GM18498 (cell line): ENCODE measurements at regions not wholly inside any gene's neighbourhood (a gene's known extent, or its start where the extent isn't known, plus 50 kb on each side); places are given as distances from the start of the nearest gene placed in this dataset.

ENCODE experiments used
- ATAC-seq: cut with Tn5 transposase; IDR thresholded peaks from one replicate; pipeline ENCODE4 v1.9.1; 2021; ENCODE audit warnings: mild to moderate bottlenecking, moderate library complexity; ENCODE audit not compliant: unreplicated experiment

DNA sequence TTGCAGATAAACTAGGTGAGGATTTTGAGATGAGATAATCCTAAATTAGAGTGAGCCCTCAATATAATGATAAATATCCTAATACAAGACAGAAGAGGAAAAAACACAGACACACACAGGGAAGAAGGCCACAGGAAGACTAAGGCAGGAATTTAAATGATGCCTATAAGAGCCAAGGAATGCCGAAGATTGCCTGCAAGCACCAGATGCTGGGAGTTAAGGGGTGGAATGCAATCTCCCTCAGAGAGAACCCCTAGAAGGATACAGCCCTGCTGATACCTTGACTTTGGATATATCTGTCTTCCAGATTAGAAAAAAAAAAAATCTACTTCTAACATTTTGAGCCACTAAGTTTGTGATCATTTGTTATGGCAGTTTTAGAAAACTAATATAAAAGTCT, 299.7 kb upstream of the PRMT6 start:
- no peak for ATAC-seq

DNA sequence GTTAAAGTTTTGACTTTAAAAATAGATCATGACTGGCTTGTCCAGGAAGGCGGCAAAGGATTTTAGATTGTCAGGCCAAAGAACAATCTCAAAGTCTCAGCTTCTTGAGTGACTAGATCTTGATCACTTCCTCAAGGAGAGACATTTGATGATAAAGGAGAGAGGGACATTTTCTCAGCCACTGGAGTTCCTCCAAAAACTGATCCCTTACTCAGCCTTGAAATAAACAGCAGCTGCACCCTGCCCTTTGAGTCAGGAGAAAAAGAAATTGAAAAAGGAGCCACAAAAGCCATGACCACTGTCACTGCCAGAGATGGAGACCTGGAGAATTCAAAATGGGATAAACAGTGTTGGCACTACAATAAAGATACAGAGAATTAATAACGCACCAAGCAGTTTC, 288.4 kb upstream of the PRMT6 start:
- no peak for ATAC-seq

DNA sequence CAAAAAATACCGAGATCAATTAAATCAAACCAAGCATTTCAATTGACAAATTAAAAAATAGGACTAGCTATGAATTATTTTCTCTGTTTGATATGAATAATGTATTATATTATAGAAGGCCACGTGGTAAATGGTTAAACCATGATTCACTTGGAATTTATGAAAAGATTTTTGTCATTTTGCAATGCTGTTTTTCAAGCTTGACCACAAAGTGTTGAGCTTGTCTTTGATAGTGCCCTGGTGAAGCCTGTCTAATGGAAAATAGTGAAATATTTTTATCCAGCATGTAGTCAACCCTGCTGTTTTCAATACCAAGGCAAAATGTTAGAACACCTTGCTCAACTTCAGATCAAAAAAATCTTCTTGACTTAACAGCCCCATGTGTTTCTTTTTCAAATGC, 288.0 kb upstream of the PRMT6 start:
- no peak for ATAC-seq

DNA sequence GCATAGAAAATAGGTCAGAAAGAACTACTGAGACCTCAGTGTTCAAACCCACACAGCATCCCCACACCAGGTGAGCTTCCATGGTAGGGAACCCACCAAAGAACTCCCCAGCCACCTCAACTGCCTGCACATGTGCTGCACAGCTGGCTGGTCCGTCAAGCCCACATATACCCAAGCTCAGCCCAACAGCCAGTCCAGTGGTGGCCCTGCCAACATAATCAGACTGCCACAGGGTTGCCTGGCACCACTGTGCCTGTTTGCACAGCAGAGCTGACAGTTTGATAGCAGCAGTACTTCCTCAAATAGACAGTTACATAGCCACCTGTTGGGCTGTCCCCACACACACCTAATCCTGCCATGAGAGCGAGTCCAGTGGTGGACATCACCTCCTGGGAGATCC, 283.3 kb upstream of the PRMT6 start:
- no peak for ATAC-seq

DNA sequence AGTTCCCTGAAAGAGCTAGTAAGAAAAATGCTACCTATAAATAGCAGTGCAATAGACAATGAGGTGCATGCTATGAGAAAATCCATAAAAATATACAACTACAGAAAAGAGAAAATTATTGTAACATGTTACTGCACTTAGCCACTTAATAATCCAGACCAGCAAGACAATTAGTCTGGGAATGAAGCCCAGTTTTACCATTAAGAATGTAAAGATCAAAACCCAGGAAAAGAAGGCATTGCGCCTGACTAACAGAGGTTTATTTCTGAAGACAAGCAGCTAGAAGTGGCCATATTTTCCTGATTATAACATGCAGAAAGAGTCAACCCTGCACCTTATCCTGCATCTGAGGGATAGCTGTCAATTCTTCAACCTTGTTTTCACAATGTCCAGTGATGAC, 276.4 kb upstream of the PRMT6 start:
- no peak for ATAC-seq

DNA sequence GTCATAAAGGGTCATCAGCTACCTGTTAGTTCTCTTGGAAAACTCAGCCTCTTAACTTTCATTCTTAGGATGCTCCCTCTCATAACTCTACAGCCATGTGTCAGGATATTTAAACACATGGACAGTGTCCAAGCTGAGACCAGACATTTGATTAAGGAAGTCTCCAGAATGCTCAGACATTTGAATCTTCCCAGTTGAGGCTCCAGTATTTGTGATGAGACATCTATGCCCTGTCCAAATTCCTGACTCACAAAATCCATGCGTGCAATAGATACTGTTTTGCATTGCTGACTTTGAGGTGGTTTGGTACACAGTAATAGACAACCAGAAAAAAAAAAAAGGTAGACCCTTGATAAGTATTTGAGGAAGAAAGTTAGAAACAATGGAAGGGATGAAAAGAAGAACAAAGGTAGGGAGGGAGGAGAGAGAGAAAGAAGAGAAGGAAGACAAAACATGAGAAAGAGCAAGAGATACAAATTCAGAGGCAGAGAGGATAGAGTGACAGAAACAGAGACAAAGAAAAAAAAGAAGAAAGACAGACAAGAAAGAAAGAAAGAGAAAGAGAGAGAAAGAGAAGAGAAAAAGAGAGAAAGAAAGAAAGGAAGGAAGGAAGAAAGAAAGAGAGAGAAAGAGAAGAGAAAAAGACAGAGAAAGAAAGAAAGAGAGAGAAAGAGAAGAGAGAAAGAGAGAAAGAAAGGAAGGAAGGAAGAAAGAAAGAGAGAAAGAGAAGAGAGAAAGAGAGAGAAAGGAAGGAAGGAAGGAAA, 275.5 kb upstream of the PRMT6 start:
- no peak for ATAC-seq

DNA sequence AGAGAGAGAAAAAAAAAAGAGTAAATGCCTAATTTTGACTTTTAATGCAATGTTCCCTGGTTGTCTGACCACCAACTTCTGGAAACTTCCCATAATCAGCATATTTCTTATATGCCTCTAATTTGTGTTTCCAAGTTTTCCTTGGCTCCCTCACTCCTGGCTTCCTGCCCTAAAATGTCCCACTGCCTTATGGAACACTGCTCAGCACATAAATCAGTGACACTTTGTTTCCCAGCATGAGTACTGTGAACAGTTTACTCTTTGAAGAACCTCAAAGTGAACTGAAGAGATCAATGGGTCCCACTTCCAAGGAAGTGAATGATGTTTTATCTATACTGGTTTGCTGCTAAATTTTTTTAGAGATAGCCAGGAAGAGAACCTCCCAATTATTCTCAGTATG, 271.3 kb upstream of the PRMT6 start:
- ATAC-seq = no peak

DNA sequence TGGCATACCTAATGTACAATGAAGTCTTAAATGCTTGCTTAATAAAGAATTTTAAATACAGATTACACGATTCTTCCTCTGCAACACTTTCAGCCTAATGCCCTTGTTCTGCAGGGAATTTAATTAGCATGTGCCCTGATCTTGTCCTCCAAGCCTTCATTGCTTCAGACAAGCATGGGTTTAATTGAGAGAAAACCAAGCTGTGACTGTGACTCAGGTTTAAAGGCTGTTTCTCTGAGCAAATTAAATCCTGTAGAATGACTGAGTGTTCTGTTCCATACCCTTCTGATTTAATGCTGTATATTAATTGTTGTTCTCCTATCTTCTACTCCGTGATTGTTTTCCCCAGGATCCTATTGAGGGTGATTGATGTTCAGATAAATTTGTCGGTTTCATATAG, 269.0 kb upstream of the PRMT6 start:
- no peak for ATAC-seq

DNA sequence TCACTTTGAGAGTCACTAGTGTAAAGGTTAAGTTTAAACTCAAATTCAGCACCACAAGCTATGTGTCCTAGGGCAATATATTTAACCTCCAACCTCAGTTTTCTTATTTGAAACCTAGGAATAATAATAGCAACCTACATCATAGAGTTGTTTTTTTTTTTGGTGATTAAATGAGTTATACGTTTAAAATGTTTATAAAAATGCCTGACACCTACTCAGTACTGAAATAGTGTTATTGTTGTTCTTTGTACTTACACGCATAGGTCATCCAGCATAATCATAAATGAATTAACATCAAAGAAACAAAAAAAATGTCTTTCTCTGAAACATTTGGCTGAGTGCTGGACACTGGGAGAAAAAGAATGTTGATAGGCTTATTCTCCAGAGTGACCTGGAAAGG, 266.8 kb upstream of the PRMT6 start:
- no peak for ATAC-seq

DNA sequence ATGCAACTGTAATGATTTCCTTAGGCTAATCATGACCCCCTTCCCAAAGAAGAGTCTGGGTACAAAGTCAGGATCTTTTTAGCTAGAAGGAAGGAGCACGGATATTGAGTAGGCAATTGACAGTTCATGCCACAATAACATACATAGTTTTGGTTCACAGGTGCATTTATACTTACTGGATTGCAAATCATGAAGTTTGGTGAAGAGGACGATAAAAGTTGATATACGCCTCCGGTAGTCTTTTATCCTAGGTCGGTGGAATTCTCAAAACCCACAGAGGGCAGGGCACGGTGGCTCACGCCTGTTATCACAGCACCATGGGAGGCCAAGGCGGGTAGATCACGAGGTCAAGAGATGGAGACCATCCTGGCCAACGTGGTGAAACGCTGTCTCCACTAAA, 265.4 kb upstream of the PRMT6 start:
- ATAC-seq = no peak

DNA sequence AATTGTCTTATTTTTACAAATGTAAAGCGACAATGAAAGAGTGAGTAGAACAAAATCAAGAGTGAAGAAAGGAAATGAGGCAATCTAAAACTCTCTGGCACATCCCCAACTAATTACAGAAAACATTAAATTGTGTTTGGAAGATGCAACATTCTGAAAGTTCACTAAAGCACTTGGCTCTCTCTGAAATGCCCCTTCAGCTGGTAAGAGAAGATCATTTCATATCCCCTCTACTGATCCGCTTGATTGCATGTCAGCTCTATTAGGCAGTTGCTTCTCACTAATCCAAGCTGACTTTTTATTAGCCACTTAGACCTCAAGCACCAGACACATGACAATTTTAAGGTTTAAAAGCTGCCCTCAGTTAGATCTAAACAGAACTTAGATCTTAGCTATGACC, 262.8 kb upstream of the PRMT6 start:
- no peak for ATAC-seq

DNA sequence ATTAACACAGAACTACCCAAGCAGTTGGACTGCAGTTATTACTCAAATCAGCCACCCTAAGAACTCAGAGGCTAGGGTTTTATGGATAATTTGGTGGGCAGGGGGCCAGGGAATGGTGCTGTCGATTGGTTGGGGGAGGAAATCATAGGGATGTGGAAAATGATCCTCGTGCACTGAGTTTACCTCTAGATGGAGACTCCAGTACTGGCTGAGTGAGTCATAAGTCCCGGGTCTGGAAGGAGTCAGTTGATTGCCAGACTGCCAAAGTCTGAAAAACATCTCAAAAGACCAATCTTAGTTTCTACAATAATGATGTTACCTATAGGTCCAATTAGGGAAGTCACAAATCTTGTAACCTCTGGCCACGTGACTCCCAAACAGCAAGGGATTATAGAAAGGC, 257.5 kb upstream of the PRMT6 start:
- ATAC-seq = no peak

DNA sequence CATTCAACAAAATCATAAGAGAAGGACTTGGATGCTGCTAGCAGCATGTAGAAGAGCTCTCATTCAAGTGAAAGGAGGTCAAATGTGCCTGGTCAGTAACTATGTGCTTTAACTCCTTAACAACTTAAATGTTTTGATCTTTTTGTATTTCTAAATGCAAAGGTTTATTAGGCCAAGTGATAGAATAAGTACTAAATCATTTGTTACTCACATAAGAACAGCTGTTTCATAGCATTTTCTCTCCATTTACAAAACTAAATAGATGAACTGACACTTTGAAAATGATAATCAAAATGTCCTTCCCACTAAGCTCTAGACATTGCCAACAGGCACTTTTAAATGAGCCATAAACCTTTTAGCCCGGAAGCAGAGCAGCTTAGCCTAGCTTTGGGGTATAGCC, 254.3 kb upstream of the PRMT6 start:
- no peak for ATAC-seq

DNA sequence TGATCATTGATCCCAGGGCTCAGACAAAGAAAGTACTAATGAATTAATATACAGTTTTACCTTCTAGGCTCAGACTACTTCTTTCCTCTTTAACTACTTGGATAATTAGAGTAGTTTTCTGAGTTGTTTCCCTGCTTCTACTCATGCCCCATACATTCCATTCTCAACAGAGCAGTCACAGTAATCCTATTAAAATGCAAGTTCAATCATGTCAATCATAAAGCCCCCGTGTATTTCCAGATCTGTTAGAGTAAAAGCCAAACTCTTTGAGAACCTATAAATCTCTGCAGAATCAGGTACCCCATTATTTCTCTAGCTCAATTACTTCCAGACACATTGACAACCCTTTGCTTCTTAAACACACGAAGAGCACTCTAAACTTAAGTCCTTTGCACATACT, 242.1 kb upstream of the PRMT6 start:
- no peak for ATAC-seq

DNA sequence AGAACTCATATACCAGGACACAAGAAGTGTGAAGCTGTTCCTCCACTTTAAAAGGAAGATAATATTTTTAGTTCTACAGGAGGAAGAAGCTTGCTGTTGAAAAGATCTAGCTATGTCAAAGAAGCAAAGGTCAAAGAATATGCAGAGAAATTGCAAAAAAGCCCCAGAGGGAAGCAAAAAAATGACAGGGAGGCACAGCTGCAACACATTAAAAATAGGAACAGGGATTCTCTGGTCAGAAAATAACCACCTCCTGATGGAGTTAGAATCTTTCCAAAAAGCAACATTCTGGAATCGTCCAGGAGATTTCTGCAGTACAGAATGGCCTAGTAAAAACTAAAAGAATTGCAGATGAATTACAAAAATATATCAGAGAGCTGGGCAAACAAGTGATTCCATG, 238.9 kb upstream of the PRMT6 start:
- ATAC-seq = no peak

DNA sequence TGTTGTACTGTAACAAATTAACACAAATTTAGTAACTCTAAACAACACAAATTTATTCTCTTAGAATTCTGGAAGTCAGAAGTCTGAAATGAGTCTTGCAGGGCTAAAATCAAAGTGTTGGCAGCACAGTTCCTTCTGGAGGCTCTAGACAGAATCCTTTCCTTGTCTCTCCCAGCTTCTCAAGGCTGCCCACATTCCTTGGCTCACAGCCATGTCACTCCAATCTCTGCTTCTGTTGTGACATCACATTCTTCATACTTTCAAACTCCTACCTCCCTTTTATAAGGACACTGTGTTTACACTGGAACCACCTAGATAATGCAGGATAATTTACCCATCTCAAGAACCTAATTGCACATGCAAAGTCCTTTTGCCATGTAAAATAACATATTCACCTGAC, 225.0 kb upstream of the PRMT6 start:
- ATAC-seq = no peak

DNA sequence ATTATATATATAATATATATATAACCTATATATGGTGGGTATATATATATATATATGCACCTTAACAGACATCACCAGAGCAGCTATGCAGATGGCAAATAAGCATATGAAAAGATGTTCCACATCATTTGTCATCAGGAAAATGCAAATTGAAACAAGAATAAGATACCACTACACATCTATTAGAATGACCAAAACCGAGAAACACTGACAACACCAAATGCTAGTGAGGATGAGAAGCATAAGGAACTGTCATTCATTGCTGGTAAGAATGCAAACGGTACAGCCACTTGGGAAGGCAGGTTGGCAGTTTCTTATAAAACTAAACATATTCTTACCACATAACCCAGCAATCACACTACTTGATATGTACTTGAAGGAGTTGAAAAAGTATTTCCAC, 219.8 kb upstream of the PRMT6 start:
- ATAC-seq = peak; percentile 76

DNA sequence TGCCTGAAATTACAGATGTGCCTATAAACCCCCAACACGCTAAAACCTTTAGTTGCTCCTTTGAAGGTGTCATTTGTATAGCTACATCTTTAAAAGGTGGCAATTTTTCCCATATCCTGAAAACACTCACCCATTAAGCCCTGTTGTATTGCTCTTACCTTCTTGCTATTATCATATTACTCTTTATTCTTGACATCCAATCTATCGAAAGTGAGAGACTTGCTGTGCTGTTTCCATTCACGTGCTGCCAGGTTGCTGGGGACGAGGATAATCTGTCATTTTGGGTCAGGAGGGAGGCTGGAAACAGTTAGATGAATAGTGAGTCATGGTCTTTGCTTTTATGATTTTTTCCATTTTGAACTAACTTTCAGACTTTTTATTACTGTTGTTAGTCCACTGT, 213.0 kb upstream of the PRMT6 start:
- ATAC-seq = no peak

DNA sequence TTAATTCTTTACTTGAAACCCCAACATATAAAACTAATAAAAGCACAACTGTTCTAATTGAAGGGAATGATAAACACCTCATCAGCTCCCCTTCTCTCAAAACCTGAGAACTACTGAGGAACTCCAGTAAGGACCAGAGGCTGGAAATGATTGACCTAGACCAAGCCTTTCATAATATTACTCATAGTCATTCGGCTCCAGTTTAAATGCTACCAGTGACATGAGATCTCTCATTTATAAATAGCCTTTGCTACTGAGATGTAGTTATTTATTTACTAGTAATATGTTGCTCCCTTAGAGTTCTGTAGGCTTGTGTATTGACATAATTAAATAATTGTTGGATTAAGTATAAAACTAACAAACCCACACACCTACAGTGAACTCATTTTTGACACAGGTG, 209.8 kb upstream of the PRMT6 start:
- peak; percentile 88 for ATAC-seq

DNA sequence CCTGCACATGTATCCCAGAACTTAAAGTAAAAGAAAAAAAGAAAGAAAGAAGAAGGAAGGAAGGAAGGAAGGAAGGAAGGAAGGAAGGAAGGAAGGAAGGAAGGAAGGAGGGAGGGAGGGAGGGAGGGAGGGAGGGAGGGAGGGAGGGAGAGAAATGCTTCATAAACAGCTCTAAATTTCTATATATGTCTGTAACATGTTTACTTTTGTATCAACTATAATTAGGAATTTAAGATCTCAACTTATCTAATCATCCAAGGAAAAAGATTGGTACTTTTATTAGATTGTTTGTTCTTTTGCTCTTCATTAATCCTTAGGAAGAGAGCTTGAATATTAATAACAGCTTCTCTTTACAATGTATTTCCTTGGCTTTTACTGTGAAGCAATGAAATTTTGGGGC, 195.4 kb upstream of the PRMT6 start:
- no peak for ATAC-seq

DNA sequence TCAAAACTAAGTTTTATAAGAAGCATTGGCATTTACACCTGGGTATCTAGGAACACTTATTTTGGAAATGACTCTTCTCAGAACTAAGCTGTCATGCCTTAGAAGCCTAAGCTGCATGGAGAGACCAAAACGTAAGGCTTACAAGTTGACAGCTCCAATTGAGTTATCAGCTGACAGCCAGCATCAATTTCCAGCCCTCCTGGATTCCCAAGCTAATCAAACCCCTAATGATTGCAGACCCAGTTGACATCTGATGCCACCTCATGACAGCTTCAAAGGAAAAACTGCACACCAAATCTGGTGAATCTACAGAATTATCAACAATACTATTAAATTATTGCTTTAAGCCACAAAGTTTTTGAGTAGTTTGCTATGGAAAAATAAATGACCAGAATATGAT, 187.6 kb upstream of the PRMT6 start:
- ATAC-seq = no peak

DNA sequence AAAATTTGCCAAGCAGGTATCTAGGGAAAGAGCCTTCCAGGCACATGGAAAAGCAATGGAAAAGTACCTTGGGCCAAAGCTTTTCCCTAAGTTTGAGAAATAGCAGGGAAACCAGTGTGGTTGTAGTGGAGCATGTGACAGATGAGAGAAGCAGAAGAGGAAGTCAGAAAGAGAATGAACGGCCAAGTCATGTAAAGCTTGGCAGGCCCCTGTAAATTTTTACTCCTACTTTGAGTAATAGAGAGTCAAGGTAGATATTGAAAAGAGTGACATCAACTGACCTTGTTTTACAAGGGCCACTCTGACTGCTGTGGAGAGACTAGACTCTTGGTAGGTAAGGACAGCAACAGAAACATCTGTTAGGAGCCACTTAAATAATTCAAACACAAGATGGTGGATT, 180.9 kb upstream of the PRMT6 start:
- no peak for ATAC-seq

DNA sequence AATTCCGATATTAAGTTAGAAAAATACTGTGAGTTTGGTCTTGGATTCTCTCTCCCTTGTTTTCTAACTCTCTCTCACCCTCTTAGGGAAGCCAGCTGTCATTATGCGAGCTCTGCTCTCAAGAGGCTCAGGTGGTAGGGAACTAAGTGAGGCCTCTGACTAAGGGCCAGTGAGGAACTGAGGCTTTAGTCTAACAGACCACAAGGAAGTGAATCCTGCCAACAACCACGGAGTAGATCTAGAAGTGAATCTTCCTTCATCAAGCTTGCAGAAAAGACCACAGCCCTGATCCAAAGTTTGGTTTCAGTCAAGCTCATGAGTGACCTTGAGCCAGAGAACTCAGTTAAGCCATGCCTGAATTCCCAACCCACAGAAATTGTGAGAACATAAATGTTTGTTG, 180.1 kb upstream of the PRMT6 start:
- ATAC-seq = peak; percentile 68
